ENCODE measurements at regions not wholly inside any gene's neighbourhood (a gene's known extent, or its start where the extent isn't known, plus 50 kb on each side); places are given as distances from the start of the nearest gene placed in this dataset.

- DNase-seq = no peak
These were observed 300.7 kb downstream of the MSX2 start for GRCh38 chr5:175025077-175025476.

DNA sequence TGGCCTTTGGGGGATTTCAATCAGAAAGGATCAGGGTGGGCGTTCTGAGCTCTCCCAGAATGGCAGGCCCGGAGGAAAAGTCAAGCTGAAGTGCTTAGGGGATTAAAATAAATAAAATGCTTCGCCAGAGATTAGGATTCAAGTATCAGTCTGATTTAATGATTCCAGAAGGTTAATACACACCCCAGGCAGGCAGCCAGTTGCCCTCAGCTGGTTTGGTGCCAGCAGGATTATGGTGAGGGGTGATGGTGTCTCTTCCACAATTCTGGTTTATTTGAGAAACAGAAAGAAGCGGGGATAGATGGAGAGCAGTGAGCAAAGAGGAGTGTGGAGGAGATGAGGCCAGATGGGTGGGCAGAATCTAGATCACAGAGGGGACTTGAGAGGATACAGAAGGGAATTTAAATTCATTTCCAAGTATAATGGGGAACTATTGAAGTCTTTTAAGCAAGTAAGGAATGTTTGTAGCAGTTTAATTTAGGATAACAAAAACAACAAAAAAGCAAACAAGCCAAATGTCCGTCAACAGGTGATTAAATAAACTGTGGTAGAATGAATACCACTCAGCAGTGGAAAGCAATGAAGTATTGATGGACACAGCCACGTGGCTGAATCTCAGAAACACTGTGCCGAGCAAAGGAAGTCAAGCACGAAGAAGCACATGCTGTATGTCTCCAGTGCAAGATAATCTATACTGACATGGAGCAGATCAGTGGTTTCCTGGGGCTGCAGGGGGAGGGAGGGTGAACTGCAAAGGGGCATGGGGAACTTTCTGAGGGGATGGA lies 297.7 kb downstream of the MSX2 start:
- no peak for DNase-seq

- no peak for DNase-seq
These were observed 296.9 kb downstream of the MSX2 start for GRCh38 chr5:175021321-175021720.

DNA sequence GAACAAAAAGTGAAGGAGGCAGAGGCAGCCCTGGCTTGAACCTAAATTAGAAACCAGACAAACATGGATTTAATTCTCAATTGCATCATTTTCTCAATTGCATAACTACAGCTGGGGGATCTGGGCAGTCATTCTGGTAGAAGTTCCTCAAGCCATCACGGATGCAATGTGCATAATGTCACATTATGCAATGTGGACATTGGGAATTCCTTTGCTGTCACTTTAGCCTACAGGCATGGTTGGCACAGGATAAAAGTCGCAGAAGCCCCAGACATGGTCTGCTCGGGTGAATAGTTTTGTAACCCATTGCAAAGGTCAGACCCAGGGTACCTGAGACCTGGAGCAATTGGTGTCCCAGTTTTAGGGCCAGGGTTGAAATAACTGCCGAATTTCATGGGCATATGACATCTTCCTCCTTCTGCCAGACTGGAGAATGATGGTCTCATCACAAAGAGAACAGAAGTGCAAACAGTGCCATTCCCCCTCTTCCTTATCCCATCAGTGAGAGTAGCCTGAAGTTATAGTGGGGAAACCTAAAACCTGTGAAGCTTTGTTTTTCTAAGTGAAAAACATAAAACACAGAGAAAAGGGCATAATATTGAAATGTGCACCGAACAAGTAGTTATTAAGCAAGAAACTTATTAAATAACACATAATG lies 290.8 kb downstream of the MSX2 start:
- DNase-seq = no peak

- no peak for DNase-seq
These were observed 288.9 kb downstream of the MSX2 start for GRCh38 chr5:175013251-175013650.

DNA sequence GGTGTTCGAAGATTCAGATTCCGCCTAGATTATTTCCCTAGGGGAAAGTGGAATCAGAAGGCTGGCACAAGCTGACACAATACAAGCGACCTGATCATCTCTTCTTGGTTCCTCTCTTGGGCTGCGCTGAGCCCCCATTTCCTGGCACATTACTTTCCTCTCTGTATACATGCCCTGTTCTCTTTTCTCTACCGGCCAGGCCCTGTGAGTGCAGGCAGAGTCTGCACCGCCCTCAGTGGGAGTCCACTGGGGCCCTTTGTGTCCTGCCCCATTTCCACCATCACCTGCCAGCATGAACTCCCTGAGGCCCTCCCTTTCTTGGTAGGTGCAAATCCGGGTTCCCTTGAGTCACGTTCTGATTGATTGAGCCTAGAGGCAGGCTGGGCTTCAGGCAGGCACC lies 287.9 kb downstream of the MSX2 start:
- no peak for DNase-seq

DNA sequence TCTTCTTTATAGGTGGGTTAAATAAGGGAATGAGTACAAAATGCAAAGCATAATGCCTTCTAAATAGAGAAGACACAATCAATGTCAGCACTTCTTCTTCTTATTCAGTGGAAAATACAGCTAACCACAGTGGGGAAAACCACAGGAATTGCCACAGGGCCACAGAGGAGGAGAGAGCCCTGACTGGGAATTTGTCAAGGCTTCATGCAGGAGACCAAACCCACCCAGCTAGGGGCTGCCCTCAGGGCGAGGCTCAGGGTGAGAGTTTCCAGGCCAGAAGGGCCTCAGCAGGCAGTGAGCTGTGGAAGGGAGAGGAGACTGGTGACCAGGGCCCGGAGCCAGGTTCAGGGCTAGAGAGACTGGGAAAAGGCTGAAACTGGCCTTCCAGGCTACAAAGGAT lies 279.1 kb downstream of the MSX2 start:
- no peak for DNase-seq

GRCh38 chr5:175001876-175002645 lies 277.7 kb downstream of the MSX2 start:
- DNase-seq = no peak

- no peak for DNase-seq
These were observed 276.9 kb downstream of the MSX2 start for GRCh38 chr5:175001311-175001710.

DNA sequence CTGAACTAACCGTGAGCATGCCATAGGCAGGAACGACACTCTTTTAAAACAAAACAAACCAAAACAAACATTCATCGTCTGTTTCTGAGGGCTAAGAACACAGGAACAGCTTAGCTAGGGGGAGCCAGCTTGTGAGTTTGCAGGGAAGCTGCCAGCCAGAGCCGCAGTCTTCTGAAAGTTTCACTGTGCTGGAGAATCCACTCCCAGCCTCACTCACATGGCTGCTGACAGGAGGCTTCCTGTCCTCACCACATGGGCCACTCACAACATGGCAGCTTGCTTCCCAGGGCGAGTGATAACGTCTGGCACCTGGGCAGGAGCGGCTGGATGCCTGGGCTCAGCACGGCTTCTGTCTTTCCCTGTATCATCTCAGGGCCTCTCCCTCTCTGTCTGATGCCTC lies 275.2 kb downstream of the MSX2 start:
- DNase-seq = no peak

- no peak for DNase-seq
These were observed 273.8 kb downstream of the MSX2 start for GRCh38 chr5:174998131-174998730.

DNA sequence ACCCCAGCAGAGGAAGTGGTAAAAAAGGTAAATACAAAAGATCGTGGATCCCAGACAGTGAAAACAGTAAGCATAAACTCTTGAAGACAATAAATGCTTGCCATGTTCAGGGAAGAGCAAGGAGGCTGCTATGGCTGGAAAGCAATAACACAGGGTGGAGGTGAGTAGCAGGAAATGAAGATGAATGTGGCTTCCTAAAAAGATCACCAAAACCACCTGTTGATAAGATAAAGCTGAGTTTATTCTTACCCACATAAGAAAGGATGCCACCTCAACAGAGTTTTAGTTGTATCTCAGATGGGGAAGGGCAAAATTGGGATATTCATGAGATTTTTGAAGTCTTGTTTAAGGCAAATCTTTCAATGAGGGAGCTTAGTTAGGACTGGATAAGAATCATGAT lies 273.3 kb downstream of the MSX2 start:
- DNase-seq = no peak

DNA sequence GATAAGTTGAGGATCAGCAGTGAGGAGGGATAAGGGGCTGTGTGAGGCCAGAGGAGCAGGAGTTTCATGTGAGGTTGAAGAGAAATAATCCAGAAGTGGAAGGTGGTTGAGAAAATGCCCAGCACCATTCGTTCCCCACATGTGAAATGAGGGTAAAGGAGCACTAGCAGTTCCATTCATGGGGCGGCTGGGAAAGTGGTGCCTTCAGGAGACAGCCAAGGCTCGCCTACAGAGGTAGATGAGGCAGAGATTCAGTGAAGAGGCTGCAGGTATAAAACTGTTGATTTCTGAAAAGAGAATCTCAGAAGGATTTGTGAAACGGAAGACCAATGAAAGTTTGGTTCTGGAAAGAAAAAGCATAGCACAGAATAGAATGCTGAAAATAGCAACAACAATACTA lies 272.6 kb downstream of the MSX2 start:
- no peak for DNase-seq

DNA sequence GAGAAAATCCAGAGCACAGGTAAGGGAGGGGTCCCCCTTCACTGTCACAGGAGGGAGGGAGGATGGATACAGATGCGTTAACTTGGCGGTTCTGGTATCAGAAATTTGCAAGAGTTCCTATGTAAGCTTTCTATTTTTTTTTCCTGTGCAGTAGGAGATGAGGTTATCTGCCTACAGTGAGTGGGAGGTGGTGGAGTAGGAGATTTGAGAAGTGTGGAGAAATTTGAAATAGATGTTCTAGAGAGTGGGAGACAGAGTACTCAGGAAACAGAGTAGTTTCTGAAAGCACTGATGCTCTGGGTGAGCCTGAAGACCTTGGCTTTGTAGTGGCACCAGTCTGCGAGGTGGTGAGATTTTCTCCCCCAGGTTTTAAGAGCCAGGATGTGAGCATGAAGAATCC lies 271.4 kb downstream of the MSX2 start:
- DNase-seq = no peak

- DNase-seq = no peak
These were observed 267.5 kb downstream of the MSX2 start for GRCh38 chr5:174991847-174992246.

DNA sequence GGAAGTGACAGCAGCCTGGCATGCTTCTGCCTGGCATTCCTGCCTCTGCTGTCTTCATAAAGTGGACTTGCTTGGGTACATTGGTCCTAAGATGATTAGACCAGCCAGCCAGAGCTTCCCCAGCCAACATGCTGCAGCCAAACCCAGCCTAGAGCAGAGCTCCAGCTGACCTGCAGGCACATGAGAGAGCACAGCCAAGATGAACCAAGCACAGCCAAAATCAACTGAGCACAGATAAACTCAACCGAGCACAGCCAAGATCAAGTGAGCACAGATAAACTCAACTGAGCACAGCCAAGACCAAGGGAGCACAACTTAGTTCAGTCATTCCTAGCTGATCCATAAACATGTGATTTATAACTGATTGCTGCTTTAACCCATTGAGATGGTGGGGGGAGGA lies 266.5 kb downstream of the MSX2 start:
- DNase-seq = no peak

- DNase-seq = no peak
These were observed 263.1 kb downstream of the MSX2 start for GRCh38 chr5:174987443-174988012.

GRCh38 chr5:174984863-174985262 lies 260.5 kb downstream of the MSX2 start:
- DNase-seq = no peak

DNA sequence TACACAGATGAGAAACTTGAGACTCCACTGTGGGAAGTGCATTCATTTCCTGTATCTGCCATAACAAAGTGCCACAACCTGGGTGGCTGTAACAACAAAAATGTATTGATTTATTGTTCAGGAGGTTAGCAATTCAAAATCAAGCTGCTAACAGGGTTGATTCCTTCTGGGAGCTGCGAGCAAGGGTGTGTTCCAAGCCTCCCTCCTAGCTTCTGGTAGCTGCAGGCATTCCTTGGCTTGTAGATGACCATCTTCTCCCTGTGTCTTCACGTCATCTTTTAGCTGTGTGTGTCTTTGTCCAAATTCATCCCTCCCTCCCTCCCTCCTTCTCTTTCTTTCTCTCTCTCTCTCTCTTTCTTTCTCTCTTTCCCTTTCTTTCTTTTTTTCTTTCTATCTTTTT lies 258.1 kb downstream of the MSX2 start:
- no peak for DNase-seq

DNA sequence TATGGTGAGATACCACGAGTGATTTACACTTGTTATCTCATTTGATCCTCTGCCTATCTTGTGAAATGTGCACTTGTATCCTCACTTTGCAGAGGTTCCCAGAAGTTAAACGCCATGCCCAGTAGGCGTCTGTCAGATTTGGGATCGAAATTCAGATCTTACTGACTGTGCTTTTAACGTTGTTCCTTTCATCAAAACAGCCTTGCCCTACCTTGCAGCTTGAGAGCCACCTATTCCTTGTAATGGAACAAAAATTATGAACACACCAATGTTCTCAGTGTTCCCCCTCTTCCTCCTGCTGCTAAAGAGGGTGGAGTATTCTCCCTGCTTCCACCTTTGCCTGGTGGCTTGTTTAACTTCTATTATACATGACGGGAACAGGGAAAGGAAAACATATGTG lies 257.0 kb downstream of the MSX2 start:
- DNase-seq = no peak

DNA sequence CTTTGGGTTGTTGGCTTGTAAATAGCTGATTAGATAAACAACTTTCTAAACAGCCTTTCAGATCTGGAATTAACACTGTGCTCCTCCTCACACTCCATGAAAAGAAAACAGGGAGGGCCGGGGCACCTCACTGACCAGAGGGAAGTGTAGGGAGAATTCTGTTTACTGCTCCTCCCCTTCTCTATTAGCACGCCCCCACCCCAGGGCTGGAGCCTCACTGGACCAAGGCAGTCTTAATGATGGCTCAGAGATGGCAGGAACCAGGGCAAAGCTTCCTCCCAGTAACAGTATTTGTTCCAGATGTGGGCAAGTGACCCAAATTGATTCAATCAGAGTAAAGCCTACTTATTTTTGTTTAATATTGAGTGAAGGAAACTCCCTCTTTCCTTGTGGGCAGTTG lies 256.6 kb downstream of the MSX2 start:
- DNase-seq = no peak

GRCh38 chr5:174972291-174972690 lies 247.9 kb downstream of the MSX2 start:
- DNase-seq = no peak

- no peak for DNase-seq
These were observed 246.8 kb downstream of the MSX2 start for GRCh38 chr5:174971210-174971609.

All from stimulated activated CD4-positive, alpha-beta T cell treated with anti-CD3 and anti-CD28 coated beads, Interleukin-4, amount 100 ng/mL, for 1 hour (primary cell).